NCI-H524 (cell line): ENCODE measurements at regions not wholly inside any gene's neighbourhood (a gene's known extent, or its start where the extent isn't known, plus 50 kb on each side); places are given as distances from the start of the nearest gene placed in this dataset.
"Not testable (repeated sequence)": the region's sequence is repeated elsewhere in the genome, so short reads cannot be mapped to it uniquely, and the experiment has no call there.

Source experiments
- DNase-seq, 2 experiments: peaks; one replicate each; lab custom pipeline; 2025; lab: John Stamatoyannopoulos, UW

GRCh38 chr6:128738112-128738511 is 144.8 kb upstream of the LAMA2 start:
- no peak for DNase-seq

GRCh38 chr6:128736780-128737179 is 146.2 kb upstream of the LAMA2 start:
- no peak for DNase-seq

DNA sequence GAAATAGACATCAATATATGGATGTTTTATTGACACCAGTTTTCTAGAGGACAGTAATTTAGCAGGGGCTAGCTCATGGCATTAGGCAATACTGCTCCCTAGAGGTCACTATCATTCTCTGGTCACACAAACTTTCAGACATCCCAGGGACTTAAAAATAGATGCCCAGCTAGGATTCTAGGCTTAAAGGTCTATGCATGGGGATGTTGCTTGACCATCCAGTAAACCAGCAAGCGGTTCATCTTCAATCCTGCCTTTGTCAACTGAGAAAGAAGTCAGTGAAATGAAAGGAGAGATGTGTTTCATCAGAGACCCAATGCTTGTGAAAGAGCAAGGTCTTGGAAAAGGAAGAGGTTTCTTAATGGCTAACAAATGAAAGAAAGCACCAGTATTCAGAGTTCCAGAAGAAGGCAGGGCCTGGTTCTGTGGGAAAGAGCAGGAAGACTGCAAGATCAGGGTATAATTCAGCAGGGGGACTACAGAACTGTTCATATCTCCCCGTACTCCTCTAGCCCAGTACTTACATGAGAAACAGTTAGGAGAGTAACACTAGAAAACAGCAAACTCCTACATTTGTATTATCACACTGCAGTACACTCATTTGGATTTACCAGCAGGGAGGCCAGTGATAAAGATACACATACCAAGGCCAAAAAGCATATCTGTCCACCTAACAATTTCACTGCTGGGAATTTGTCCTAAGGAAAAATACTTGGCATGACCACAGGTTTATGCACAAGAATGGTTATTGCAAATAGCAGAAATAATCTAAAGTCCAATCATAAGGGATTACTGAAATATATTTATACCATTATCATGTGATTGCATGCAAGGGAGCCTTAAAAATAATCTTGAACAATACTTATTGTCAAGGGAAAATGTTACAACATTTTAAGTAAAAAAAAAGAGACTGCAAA is 151.4 kb upstream of the LAMA2 start:
- DNase-seq: peak; percentile 43 to 78

DNA sequence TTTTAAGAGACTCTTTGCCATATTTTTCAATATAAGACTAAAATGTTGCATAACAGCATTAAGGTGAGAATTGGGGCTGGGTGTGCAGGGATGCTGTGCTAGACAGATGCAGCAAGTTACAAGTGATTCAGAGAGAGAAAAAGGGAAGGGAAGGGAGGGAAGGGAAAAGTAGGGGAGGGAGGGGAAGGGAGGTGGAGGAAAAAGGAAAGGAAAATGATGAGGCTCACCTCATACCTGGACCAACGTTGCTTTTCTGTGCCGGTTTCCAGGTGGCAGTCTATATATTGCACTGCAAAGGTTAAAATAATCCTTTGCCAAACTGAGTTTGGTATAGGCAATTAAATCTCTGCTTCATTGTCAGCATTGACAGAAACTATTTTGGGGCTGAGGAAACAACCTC is 155.4 kb upstream of the LAMA2 start:
- DNase-seq: no peak

GRCh38 chr6:128725271-128726233 is 157.4 kb upstream of the LAMA2 start:
- DNase-seq: peak; percentile 6 to 45

DNA sequence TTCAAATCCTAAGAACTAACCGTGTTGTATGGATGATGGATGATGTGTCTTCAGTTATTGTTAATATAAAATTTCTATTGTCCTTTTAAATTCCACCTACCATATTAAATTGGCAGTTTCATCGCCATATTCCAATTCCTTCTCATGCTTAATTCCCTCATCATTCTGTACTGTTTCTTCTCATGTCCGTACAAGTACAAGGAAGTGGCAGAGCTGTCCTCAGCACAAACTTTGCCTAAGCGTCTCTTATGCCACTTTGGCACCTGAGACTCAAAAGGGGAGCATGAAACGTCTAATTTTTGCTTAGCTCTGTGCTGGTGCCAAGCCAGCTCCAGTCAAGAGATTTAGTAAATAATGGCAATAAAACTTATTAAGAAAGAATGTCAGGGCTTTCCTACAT is 158.2 kb upstream of the LAMA2 start:
- DNase-seq: no peak

DNA sequence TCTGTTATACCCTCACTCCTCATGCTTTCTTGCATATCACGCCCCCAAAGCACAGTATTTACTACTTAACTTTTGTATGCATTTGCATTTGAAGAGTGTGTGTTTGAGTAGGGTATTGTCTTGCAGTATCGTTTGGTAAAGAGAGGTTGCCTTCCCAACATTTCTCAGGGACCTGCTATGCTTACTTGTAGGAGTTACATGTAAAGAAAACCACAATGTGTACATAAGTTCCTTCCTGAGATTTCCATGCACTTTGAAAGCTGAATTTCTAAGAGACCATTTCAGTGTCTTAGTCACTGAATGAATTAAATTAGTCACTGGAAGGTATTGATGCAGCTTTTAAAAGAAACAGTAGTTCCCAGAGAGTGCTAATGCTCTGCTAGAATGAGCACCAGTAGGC is 159.3 kb upstream of the LAMA2 start:
- no peak for DNase-seq

DNA sequence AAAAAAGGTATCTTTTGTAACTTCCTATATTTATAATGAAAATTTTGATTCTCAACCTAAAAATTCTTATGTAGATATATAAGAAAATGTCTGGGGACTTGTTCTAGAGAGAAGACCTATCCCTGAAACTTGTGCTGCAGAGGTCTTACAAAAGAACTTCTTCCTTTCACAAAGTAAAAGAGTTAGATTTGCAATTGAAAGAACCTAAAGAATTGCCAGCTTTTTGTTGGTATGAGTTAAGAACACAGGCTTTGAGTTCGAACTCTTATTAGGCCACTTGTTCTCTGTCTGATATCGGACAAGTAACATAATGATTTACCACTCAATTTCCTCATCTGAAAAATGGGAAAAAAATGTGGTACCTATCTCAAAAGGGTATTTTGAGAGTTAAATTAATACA is 162.0 kb upstream of the LAMA2 start:
- DNase-seq: no peak

DNA sequence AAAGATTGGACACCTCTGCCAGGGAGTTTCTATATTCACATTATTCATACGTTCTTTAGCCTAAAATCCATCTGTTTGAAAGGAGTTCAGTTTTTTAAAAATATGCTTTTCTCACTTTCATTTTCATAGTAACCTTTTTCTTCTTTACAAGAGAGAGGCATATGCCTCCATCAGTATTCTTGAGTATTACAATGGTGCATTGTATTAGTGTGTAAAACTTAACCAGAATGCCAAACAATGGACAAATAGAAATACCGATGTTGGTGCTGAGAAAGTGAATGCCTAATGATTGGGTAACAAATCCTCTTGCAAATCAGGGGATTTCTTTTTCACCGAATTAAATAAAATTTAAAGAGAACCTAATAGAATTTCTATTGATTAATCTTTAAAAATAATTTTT is 163.2 kb upstream of the LAMA2 start:
- DNase-seq: no peak

DNA sequence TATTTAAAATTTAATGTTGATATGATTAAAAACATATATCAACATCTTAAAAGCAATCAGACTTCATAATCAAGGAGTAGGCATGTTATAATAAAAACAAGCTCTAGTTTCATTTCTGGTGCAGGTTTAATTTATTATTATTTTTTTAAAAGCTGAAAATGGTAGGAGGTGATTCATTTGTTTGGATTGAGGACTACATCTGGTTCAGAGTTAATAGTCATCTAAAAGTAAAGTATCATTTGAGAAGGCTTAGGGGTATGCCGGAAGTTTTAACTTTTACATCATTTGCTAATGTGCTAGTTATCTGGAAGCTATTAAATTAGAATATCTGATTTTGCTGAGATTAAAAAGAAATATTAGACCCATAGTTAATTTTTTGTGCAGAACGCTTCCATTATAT is 169.5 kb upstream of the LAMA2 start:
- no peak for DNase-seq

GRCh38 chr6:128712898-128713297 is 170.0 kb upstream of the LAMA2 start:
- no peak for DNase-seq

DNA sequence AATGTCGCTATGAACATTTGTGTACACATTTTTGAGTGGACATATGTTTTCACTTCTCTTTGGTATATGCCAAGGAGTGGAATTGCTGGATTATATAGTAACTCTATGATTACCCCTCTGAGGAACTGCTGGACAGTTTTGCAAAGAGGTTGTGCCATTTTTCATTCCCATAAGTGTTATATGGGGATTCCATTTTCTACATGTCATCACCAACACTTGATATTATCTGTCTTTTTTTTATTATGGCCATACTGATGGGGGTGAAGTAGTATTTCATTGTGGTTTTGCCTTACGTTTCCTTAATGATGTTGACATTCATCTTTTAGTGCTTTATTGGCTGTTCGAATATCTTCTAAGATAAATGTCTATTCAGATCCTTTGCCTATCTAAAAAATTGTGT is 171.8 kb upstream of the LAMA2 start:
- DNase-seq: no peak

GRCh38 chr6:128710315-128710714 is 172.6 kb upstream of the LAMA2 start:
- DNase-seq: no peak

- no peak for DNase-seq
Observed at GRCh38 chr6:128704601-128705000, 178.3 kb upstream of the LAMA2 start.

GRCh38 chr6:128703794-128704193 is 179.1 kb upstream of the LAMA2 start:
- DNase-seq: not testable (repeated sequence)

GRCh38 chr6:128696691-128697689 is 176.6 kb upstream of the PTPRK start:
- DNase-seq: no peak

DNA sequence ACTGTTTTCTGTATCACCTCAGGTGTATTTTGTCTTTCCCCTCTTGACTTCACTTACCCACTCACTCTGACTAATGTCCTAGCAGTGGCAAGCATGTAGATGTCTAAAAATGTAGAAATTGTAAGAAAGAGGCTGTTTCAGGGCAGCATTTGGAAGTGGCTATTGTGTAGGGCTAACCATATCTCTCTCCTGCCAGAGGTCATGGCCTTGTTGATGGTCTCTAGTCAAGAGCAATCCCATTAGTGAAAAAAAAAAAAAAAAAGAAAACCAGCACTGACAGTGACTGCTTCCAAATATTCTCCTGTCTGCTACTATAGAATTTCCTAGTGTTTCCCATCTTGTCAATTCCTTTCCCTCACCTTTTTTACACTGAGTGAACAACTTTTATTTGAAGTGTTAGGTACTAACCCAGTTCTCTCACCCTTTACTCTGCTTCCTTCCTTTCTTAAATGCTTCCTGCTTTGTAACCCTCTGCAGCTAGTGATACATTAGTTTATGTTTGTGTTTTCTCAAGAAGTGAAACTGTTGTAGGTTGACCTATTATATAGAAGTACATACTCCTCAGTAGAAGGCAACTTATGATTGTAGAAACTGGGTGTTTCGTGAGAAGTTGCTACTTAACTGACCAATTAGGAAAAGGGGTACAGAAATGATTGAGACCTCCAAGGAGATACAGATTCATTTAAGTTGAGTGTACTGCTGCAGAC is 174.1 kb upstream of the PTPRK start:
- DNase-seq: no peak

DNA sequence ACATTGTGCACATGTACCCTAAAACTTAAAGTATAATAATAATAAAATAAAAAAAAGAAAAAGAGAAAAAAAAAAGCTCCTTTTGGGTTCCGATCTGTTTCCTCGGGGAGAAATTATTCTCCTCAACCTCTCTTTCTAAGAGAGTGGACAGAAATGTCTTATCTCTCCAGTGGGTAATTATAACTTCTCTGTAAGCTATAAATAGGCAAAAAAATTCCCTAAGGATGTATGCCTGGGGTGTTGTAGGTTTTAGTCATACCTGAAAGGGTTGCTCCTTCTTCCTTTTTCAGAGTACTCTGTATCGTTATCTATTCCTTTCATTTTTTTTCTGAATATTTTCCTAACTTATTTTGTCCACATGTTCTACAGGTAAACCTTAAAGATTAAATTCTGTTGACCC is 169.7 kb upstream of the PTPRK start:
- DNase-seq: peak in 1 of 2 experiments; percentile 10

- DNase-seq: no peak
Observed at GRCh38 chr6:128686084-128686483, 165.7 kb upstream of the PTPRK start.

DNA sequence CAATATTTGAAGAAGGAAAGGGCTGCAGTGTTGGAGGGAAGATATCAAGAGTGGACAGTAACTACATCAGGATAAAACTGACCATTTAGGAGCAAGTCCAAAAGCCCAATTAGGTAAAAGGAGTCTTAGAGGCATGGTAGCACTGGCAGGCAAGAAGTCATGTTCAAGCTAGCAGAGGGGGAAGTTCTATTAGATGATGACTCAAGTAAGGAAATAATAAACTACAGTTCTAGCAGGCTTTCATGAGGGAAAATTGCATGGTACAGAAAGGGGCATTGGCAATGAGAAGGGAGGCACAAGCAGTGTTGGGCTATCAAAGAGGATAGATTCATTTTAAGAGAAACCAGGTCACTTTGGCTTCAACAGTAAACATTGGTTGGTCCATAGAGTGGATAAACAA is 156.1 kb upstream of the PTPRK start:
- no peak for DNase-seq

- DNase-seq: peak; percentile 92 to 95
Observed at GRCh38 chr6:128672023-128672422, 151.6 kb upstream of the PTPRK start.
